Sigmoid colon (tissue), 4 donors: ENCODE measurements at regions not wholly inside any gene's neighbourhood (a gene's known extent, or its start where the extent isn't known, plus 50 kb on each side); places are given as distances from the start of the nearest gene placed in this dataset.

ENCODE experiments used
- CTCF ChIP-seq, 4 experiments: fragments of 450-650 bp in 3 of 4; fragments of 200-600 bp in 1 of 4; IDR thresholded peaks; one replicate each; pipeline ENCODE4 v1.5.1; 2016 to 2019; ENCODE audit warnings: antibody characterized with exemption in 4 of 4, mild to moderate bottlenecking in 3 of 4, moderate library complexity in 2 of 4
- POLR2AphosphoS5 ChIP-seq, 4 donors: sonication (generic); formaldehyde crosslinking; IDR thresholded peaks; one replicate each; pipeline ENCODE4 v1.6.1; 2017; ENCODE audit warnings: antibody characterized with exemption in 4 of 4

GRCh38 chr11:128005562-128005961 is 581.8 kb downstream of the ETS1 start:
- TF ChIP-seq CTCF (IDR thresholded peaks at IDR 0.05) (no peak), POLR2AphosphoS5 (IDR thresholded peaks at IDR 0.05) (no peak)
